GM19468 (cell line): ENCODE measurements at regions not wholly inside any gene's neighbourhood (a gene's known extent, or its start where the extent isn't known, plus 50 kb on each side); places are given as distances from the start of the nearest gene placed in this dataset.
"Not testable (repeated sequence)": the region's sequence is repeated elsewhere in the genome, so short reads cannot be mapped to it uniquely, and the experiment has no call there.

Source experiments
- ATAC-seq: cut with Tn5 transposase; IDR thresholded peaks from one replicate; pipeline ENCODE4 v1.9.1; 2021; ENCODE audit warnings: mild to moderate bottlenecking, moderate library complexity, moderate number of reproducible peaks; ENCODE audit not compliant: unreplicated experiment; ENCODE audit errors: extremely low read depth

DNA sequence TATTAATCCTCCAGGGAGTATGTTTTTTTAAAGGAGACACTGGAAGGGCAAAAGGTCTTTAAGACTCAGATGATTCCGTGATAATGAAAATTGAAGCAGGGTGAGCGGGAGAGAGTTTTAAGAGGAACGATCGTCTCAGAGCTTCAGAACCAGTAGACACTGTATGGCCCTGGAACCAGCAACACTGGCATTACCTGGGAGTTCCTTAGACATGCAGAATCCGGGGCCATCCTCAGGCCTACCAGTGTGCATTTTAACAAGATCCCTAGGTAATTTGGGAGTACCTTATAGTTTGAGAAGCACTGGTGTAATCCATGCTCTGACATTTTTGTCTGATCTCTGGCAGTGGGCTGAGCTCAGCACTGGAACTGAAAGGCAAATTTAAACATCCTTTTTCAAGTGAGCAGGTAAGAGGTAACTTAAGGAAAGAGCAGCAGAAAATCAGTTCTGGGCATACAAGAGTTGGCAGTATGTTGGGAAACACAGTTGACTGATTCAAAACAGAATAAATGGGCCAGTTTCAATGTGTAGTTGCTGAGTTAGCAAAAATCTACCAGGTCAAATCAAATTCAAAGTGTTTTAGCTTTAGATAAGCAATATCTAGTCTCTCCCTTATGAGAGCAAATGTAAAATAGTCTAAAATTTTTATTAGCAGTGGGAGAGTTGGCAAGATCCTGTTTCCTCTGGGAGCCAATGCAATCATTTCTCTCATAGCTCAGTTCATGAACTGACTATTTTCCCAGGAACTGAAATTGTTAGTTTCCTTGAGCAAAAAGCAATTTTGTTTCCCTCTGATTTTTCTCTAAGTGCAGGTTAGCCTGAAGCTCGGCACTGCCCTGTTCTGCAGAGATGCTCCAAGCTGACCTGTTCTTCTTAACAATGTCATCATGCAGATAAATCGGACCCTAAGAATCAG, 97.2 kb upstream of the ELMO1 start:
- ATAC-seq: no peak

DNA sequence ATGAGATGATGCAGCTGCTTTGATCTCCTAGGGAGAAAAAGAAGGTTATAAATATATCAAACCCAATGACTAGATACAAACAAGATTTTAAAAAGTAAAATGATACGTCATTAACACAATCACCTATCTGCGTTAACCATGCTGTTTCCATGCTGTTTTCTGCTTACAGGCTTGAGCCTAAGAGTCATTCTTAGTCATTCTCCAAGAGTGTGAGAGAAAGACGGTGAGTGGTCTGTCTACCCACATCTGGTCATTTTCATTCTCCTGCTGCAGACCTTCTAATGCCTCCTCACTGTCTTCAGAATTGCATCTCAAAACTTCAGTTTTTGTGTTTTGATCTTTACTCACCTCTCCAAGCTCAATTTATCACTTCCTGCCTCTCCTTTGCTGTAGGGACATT, 98.0 kb upstream of the ELMO1 start:
- ATAC-seq: no peak

DNA sequence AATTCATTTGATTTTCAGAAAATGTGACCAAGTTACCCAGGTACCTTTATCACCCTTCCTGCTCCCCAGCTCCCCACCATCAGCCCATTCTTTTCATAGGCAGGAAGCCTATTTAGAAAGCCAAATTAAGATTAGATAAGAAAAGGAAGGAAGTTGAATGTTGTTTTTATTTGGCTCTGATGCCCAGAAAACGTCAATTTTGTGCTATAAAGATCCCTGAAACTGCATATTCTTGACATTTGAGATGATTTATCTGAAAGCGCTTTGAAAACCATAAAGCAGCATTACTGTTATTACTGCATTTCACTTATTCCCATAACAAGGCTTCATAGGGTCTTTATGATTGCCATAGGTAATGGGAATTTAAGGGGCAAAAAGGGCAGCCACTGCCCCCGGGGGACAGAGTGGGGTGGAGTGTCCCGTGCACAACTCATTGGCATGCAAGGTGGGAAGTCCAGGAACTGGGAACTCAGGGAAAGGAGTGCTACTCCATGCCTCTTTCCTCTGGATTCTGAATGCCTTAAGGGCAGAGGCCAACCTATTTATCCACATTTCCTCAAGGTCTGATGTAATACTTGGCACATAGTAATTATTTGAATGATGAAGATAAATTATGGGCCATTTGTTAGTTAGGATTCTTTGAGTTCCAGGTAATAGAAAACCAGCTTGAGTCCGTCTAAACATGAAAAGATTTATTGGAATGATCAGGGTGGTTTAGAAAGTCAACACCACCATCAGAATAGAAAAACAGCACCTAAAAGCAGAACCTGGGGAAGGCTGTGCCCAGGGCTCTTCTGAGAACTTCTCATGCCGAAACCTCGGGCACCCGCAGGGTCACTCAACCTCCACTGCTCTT, 100.6 kb upstream of the ELMO1 start:
- ATAC-seq: no peak

DNA sequence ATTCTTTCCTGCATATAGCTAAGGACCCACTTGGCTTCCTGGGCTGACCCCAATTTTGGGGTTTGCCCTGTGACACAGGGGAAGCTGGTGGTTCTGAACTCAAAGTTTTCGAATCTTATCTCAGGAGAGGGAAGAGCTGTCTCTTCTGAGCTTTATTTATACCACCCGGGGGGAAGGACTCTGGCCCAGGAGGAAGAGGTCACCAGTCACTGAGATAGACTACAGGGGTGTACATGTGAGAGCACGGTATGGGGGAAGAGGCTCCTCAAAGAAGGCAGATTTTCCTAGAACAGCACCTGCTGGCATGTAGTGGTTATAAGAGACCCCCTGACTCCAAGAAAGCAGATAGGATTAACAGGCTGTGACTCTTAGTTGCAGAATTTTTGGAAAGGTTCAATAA, 101.8 kb upstream of the ELMO1 start:
- no peak for ATAC-seq

DNA sequence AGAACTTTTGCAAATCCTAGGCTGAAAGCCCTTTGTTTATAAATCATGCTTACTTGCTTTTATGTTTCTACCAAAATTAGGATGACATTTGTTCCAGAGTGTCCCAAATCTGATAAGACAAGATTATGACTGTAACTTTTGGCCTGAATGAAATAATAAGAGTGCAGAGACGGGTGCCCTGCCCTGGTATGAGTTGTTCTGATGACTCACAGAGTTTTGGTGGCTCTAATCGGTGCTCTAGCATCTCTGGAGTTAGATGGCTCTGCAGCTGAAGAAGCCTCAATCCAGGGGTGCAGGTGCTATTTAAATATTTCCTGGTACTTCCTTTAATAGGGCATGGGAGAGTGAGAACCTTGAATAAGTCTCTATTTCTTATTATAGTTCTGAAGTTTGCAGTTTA, 102.2 kb upstream of the ELMO1 start:
- no peak for ATAC-seq

DNA sequence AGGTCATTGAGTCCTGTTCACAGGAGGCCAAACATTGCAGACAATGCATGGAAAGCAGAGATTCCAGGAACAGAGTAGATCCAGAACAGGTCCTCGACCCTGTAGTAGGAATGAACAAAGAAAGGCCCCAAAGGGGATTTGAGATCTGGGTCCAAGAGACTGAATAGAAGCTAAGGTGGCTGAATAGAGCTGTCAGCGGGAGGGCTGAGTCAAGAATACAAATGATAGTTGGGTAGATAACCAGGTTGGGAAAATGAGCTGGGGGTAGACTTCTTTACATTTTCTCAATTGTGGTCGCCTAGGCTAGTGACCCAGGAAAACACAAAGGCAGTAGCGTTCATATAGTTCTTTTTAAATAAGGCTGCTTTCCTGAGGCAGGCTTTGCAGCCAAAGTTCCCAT, 103.4 kb upstream of the ELMO1 start:
- ATAC-seq: no peak

DNA sequence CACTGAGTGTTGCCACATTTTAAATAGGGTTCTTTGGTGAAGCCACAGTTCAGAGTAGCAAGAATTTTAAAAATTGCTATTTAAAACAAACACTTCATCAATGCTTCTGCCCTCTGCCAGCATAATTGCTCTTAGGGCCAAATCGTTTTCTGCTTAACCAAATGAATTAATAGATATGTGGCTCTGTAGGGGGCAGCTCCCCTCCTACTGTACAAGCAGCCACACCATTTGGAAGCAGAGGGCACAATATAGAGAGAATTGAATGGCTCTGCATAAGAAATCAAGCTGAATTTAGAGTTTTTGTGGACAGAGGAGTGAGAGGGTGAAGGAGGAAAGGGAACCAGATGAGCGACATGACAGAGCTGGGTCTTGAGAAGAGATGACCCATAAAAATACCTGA, 103.8 kb upstream of the ELMO1 start:
- not testable (repeated sequence) for ATAC-seq

DNA sequence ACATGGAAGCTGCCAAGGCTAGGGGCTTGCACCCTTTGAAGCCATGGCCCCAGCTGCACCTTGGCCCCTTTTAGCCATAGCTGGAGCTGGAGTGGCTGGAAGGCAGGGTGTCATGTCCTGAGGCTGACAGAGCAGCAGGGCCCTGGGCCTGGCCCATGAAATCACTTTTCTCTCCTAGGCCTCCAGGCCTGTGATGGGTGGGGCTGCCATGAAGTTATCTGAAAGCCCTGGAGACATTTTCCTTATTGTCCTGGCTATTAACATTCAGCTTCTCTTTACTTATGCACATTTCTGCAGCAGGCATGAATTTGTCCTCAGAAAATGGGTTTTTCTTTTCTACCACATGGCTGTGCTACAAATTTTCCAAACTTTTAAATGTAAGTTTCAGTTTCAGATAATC, 106.9 kb upstream of the ELMO1 start:
- ATAC-seq: no peak

DNA sequence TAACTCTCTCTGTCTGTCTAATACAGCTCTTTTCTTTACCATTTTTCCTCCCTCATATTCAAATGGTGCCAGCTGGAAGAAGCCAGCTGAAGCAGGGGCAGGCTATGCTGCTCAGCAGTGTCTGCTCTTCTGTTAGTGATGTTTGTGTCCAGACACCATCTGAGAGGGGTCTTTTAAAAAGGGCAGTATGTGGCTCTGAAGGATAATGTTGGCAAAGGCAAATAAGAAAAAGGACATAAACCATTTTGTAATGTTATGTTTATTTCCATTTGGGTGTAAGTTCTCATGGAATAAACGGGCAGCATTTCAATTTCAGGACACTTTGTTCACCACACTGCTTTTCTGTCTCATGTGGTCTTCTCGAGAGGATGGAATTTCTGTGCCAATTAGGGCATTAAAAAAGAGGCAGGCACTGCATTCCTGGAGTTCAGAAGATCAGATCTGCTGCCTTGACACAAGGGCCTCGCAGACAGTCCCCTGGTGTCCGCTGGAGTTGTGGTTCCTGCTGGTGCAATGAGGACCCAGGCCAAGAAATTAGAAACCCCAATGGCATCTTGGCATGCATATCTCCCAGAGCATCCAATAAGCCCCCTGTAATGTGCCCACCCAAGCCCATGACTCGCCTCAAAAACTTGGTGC, 109.0 kb upstream of the ELMO1 start:
- ATAC-seq: no peak

DNA sequence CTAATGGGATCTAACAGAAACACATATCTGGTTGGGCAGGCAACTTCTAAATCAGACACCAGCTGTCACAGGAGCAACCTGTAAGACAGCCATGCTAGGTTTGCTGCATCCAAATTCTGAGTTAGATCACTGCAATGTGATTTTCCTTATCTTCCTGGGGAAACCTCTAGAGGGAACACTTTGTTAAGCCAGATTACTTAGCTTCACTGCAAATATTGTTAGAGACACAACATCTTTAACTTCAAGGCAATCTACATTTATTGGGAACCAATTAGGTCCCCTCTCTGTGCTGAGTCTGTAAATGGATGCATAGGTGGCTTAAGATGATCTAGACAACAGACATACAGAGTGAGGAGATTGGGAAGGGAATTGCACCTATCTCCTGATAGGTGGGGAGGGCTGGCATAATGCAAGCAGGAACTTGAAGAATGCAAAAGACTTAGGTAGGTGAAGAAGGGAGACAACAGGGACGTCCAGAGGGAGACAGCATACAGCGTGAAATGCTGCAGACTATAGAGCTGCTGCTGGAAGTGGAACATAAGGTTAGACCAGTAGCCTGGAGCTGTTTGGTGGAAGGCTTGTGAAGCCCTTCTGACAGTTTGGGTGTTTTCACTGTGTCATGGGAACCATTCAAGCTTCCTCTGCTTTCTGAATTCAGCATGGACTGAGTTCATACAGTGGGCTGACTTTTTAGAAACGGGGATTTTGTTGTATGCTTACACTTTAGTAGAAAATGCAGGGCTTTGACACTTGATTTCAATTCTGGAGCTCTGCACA, 109.8 kb upstream of the ELMO1 start:
- no peak for ATAC-seq

DNA sequence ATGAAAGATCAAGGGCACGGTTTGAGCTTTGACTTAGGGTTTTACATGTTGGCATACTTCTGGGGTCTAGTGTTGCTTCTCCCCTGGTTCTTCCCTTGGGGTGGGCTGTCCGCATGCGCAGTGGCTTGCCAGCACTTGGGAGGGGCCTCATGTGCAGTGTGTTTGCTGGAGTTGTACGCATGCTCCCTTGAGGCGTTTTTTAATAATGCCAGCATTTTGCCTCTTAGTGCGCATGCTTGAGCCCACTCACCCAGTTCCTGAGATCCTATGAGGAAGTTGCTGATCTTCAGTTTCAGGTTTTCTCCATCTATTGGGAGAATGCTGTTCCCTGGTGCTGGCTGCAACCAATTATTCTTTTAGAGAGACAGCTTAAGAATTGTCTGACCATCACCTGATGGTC, 113.4 kb upstream of the GPR141 start:
- ATAC-seq: no peak

DNA sequence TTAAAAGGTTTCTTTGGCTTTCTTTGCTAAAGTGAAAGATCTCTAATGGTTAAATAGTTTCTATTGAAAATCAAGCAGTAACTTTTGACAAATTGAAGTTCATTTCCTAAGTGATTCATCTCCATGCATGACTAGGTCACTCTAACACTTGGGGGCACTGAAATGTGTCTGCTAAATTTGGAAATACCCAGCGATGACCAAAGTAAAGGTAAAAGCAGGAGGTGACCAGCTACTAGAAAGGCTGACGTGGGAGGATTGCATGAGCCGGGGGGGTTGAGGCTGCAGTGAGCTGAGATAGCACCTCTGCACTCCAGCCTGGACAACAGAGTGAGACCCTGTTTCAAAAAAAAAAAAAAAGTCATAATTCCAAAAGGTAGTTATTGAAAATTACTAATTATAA, 111.8 kb upstream of the GPR141 start:
- ATAC-seq: no peak

DNA sequence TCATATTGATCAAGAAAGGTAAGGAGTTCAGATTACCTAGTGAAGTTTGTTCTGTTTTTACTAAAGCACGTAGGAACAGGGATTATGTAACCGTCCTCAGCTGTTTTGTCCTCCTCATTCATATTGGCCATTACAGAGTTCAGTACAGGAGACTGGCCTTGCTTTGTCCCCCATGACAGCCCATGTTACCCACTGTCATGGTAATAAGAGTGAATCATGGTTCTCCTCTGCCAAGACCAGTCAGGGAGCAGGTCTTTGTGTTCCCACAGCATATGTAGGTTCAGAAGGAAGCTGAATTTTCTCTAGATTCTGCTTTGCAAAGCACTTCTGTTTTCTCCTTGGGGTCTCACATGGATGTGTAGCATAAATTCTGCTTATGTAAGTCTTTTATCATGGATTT, 106.2 kb upstream of the GPR141 start:
- no peak for ATAC-seq

DNA sequence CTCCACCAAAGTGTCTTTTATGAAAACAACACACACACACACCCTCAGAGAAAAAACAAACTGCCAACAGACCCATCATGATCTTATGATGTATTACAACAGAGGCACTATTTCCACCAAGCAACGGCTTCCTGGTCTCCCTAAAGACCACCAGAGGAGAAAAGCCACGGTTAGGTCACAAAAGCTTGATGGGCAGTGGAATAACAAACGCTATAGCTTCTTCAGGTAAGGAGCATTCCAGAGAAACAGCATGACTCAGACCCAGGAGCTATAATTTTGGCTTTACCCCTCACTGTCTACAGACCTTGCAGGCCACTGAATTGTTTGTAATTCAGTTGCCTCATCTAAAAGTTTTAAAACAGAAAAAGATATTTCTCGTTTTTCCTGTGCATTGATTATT, 105.7 kb upstream of the GPR141 start:
- ATAC-seq: no peak

DNA sequence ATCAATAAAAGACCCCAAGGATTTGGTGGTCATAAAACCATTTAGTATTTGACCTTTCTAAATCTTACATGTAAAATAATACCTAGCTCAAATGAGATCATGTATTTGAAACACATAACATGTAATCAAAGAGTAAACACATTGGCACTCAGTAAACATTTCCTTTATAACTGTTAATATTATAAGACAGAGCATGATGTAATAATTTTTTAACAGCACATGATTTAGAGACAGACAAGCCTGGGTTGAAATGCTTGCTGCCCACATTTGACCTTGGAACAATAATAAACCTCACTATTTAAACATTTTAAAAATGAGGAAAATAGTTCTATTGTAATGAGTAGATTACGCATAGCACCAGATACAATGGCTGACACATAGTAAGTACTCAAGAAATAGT, 105.2 kb upstream of the GPR141 start:
- ATAC-seq: no peak

DNA sequence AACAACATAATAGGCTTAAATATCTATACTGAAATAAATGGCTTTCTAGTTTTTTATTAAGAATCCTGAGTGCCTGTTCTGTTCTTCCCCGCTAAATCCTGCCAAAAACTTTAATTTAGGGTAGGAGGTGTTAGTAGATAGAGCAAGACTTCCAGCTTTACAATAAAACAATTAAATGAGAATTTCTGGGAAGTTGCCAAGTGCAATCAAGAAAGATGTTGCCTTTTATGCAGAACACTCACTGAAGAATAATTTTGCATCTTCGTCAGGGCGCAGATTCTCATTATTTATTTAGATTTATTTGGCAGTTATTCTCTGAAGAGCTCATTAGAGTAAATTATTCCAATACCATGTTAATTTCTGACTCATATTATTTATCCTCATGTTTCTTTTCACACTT, 103.2 kb upstream of the GPR141 start:
- no peak for ATAC-seq

DNA sequence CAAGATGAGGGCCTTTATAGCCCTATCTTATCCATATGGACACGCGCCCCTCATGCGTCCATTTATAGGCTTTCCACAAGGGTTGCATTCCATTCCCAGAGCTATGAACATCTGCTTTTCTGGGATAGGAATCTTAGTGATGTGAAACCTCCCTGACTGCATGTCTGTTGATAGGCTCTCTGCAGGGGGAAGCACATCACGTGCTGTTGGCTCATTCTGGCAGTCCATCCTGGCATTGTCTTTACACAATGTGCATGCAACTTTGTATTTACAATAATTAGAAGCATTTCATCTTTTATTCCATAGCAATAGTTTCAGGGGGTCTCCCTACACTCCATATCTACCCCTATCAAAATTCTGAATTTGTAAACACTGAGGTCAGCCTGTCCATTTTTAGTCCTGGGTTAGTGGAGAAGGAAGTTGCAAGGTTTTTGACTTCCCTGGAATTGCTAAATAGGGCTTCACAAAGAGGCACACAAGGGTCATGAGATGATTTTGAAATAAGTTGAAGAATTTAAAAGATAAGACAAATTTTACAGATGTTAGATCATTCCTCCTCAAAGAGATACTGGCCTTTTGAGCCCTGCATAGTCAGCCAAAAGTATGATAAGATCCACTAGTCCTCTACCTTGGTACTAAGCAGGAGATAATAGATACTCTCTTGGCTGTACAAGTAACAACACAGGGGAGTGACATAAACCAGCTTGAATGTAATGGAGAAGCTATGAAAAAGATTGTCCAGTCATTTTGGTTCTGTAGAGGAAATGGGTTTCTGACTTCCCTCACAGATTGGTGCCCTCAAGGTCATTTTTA, 98.7 kb upstream of the GPR141 start:
- ATAC-seq: not testable (repeated sequence)

DNA sequence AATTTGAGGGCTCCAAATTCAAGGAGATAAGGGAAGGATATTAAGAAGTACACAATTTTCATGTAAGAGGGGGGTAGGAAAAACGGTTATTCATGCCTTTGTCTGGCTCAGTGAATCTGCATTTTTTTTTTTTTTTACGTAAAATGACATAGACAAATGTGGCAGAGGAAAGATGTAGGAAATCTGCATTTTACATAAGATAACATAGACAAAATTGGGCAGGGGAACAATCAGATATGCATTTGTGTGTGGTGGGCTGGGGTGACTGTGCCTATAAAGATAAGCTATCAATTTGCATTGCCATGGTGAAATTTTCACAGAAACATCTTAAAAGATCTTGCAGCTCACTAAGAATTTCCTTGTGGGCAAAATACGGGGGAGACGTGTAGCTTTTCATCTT, 92.7 kb upstream of the GPR141 start:
- ATAC-seq: no peak

DNA sequence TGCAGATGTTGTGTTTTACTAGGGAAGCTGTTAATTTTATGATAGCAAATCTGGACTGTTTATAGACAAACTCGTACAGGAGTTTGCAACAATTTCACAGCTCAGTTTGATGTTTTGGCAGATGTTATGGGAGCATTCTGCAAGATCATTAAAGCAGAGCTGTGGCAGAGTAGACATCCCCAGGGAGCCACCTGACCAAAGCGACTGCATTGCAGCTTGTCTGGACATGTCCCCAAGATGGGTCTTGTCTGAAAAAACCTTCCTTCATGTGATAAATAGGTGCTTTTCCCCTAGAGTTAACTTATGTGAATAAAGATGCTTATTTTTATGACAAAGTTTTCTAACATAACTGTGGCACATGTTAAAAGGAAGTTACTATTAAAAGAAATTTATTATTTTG, 91.2 kb upstream of the GPR141 start:
- no peak for ATAC-seq
